ENCODE measurements at regions not wholly inside any gene's neighbourhood (a gene's known extent, or its start where the extent isn't known, plus 50 kb on each side); places are given as distances from the start of the nearest gene placed in this dataset.

GRCh38 chr20:52515877-52516276 is 324.3 kb upstream of the ZFP64 start:
- no peak for TF ChIP-seq CTCF (conservative IDR thresholded peaks at IDR 0.05; ENCODE audit: low read depth, low read length)
- DNase-seq (ENCODE audit: low read depth), result no peak
- H3K4me3 ChIP-seq (ENCODE audit: low read length), result no peak overlapping the region

GRCh38 chr20:52500157-52500556 is 308.6 kb upstream of the ZFP64 start:
- no peak for DNase-seq (ENCODE audit: low read depth)
- no peak for TF ChIP-seq CTCF (conservative IDR thresholded peaks at IDR 0.05; ENCODE audit: low read depth, low read length)
- H3K4me3 ChIP-seq (ENCODE audit: low read length), result no peak overlapping the region

- TF ChIP-seq CTCF (conservative IDR thresholded peaks at IDR 0.05; ENCODE audit: low read depth, low read length), result no peak
- H3K4me3 ChIP-seq (ENCODE audit: low read length), result no peak overlapping the region
- DNase-seq (ENCODE audit: low read depth), result no peak
These were observed 306.2 kb upstream of the ZFP64 start for GRCh38 chr20:52497731-52498130.

- no peak overlapping the region for H3K4me3 ChIP-seq (ENCODE audit: low read length)
- no peak for DNase-seq (ENCODE audit: low read depth)
- no peak for TF ChIP-seq CTCF (conservative IDR thresholded peaks at IDR 0.05; ENCODE audit: low read depth, low read length)
These were observed 304.6 kb upstream of the ZFP64 start for GRCh38 chr20:52496191-52496590.

- peak; percentile 81 for DNase-seq (ENCODE audit: low read depth)
- no peak for TF ChIP-seq CTCF (conservative IDR thresholded peaks at IDR 0.05; ENCODE audit: low read depth, low read length)
- H3K4me3 ChIP-seq (ENCODE audit: low read length), result no peak overlapping the region
These were observed 302.7 kb upstream of the ZFP64 start for GRCh38 chr20:52494244-52494643.

GRCh38 chr20:52493171-52493721 is 301.7 kb upstream of the ZFP64 start:
- no peak for TF ChIP-seq CTCF (conservative IDR thresholded peaks at IDR 0.05; ENCODE audit: low read depth, low read length)
- no peak overlapping the region for H3K4me3 ChIP-seq (ENCODE audit: low read length)
- DNase-seq (ENCODE audit: low read depth), result no peak

GRCh38 chr20:52490711-52491430 is 299.3 kb upstream of the ZFP64 start:
- no peak overlapping the region for H3K4me3 ChIP-seq (ENCODE audit: low read length)
- no peak for TF ChIP-seq CTCF (conservative IDR thresholded peaks at IDR 0.05; ENCODE audit: low read depth, low read length)
- DNase-seq (ENCODE audit: low read depth), result peak; percentile 78
